ENCODE measurements at regions not wholly inside any gene's neighbourhood (a gene's known extent, or its start where the extent isn't known, plus 50 kb on each side); places are given as distances from the start of the nearest gene placed in this dataset.

- ChIA-PET POLR2A (no interaction called here), CTCF (interaction anchor here (0.6 to 0.7 kb wide), 2 partner anchors 26 to 110 kb away, joined by 3 to 5 read pairs; no protein-coding TSS in a partner anchor)
- TF ChIP-seq ZNF555 (tag by site-specific recombination; conservative IDR thresholded peaks at IDR 0.05), result no peak
- TF ChIP-seq SALL2 (tag by site-specific recombination; IDR thresholded peaks at IDR 0.05; ENCODE audit: borderline replicate concordance), result no peak
- TF ChIP-seq ZFHX2 (tag by site-specific recombination; conservative IDR thresholded peaks at IDR 0.05), result no peak
- TF ChIP-seq ZNF785 (tag by site-specific recombination; IDR thresholded peaks at IDR 0.05), result no peak
- no peak for TF ChIP-seq ZSCAN4 (tag by site-specific recombination; IDR thresholded peaks at IDR 0.05)
- no peak for TF ChIP-seq ZNF514 (tag by site-specific recombination; IDR thresholded peaks at IDR 0.05)
- no peak for TF ChIP-seq BCL11B (tag by site-specific recombination; IDR thresholded peaks at IDR 0.05; ENCODE audit: low read depth)
- TF ChIP-seq ZBTB17 (tag by site-specific recombination; IDR thresholded peaks at IDR 0.05), result no peak
- no peak for TF ChIP-seq ZNF341 (tag by site-specific recombination; IDR thresholded peaks at IDR 0.05; ENCODE audit: low read depth)
- TF ChIP-seq IKZF3 (tag by site-specific recombination; IDR thresholded peaks at IDR 0.05), result no peak
- no peak for TF ChIP-seq SP7 (tag by site-specific recombination; IDR thresholded peaks at IDR 0.05)
- no peak overlapping the region for H3K27ac ChIP-seq (ENCODE audit: extremely low read depth, low read depth, low read length)
- H3K4me3 ChIP-seq (ENCODE audit: low read depth, low read length), result no peak overlapping the region
- H3K4me1 ChIP-seq (ENCODE audit: control insufficient read depth, insufficient read depth, low read length), result no peaks in the 10 kb centered on the region
- H3K9me3 ChIP-seq (ENCODE audit: control insufficient read depth, insufficient read depth, low read depth, low read length), result no peaks in the 10 kb centered on the region
- H3K36me3 ChIP-seq (ENCODE audit: control insufficient read depth in 2 of 2, insufficient read depth in 1 of 2, low read length in 2 of 2), result no peaks in the 10 kb centered on the region
These were observed 301.7 kb upstream of the NBEA start for GRCh38 chr13:34640179-34640992.

- no peak overlapping the region for H3K4me3 ChIP-seq (ENCODE audit: low read depth, low read length)
- H3K9me3 ChIP-seq (ENCODE audit: control insufficient read depth, insufficient read depth, low read depth, low read length), result no peaks in the 10 kb centered on the region
- TF ChIP-seq ZBTB20 (tag by site-specific recombination; IDR thresholded peaks at IDR 0.05) (no peak), ZNF155 (tag by site-specific recombination; IDR thresholded peaks at IDR 0.05) (no peak), ZNF112 (tag by site-specific recombination; IDR thresholded peaks at IDR 0.05) (no peak), ZSCAN23 (tag by site-specific recombination; IDR thresholded peaks at IDR 0.05) (no peak), ZNF548 (tag by site-specific recombination; IDR thresholded peaks at IDR 0.05) (no peak), ZNF48 (tag by site-specific recombination; IDR thresholded peaks at IDR 0.05) (no peak), GLI4 (tag by site-specific recombination; IDR thresholded peaks at IDR 0.05) (no peak), REPIN1 (tag by site-specific recombination; IDR thresholded peaks at IDR 0.05; ENCODE audit: low read depth) (no peak), ZNF660 (tag by site-specific recombination; IDR thresholded peaks at IDR 0.05) (no peak), ZNF391 (tag by site-specific recombination; IDR thresholded peaks at IDR 0.05; ENCODE audit: borderline replicate concordance, low read depth) (no peak), ZNF169 (tag by site-specific recombination; IDR thresholded peaks at IDR 0.05) (no peak)
- TF ChIP-seq, protein P1, sequence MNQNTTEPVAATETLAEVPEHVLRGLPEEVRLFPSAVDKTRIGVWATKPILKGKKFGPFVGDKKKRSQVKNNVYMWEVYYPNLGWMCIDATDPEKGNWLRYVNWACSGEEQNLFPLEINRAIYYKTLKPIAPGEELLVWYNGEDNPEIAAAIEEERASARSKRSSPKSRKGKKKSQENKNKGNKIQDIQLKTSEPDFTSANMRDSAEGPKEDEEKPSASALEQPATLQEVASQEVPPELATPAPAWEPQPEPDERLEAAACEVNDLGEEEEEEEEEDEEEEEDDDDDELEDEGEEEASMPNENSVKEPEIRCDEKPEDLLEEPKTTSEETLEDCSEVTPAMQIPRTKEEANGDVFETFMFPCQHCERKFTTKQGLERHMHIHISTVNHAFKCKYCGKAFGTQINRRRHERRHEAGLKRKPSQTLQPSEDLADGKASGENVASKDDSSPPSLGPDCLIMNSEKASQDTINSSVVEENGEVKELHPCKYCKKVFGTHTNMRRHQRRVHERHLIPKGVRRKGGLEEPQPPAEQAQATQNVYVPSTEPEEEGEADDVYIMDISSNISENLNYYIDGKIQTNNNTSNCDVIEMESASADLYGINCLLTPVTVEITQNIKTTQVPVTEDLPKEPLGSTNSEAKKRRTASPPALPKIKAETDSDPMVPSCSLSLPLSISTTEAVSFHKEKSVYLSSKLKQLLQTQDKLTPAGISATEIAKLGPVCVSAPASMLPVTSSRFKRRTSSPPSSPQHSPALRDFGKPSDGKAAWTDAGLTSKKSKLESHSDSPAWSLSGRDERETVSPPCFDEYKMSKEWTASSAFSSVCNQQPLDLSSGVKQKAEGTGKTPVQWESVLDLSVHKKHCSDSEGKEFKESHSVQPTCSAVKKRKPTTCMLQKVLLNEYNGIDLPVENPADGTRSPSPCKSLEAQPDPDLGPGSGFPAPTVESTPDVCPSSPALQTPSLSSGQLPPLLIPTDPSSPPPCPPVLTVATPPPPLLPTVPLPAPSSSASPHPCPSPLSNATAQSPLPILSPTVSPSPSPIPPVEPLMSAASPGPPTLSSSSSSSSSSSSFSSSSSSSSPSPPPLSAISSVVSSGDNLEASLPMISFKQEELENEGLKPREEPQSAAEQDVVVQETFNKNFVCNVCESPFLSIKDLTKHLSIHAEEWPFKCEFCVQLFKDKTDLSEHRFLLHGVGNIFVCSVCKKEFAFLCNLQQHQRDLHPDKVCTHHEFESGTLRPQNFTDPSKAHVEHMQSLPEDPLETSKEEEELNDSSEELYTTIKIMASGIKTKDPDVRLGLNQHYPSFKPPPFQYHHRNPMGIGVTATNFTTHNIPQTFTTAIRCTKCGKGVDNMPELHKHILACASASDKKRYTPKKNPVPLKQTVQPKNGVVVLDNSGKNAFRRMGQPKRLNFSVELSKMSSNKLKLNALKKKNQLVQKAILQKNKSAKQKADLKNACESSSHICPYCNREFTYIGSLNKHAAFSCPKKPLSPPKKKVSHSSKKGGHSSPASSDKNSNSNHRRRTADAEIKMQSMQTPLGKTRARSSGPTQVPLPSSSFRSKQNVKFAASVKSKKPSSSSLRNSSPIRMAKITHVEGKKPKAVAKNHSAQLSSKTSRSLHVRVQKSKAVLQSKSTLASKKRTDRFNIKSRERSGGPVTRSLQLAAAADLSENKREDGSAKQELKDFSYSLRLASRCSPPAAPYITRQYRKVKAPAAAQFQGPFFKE (tag by site-specific recombination; IDR thresholded peaks at IDR 0.05; ENCODE audit: borderline replicate concordance), result no peak
- TF ChIP-seq, protein P2, sequence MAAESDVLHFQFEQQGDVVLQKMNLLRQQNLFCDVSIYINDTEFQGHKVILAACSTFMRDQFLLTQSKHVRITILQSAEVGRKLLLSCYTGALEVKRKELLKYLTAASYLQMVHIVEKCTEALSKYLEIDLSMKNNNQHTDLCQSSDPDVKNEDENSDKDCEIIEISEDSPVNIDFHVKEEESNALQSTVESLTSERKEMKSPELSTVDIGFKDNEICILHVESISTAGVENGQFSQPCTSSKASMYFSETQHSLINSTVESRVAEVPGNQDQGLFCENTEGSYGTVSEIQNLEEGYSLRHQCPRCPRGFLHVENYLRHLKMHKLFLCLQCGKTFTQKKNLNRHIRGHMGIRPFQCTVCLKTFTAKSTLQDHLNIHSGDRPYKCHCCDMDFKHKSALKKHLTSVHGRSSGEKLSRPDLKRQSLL (tag by site-specific recombination; IDR thresholded peaks at IDR 0.05), result no peak
- no peak overlapping the region for H3K27ac ChIP-seq (ENCODE audit: extremely low read depth, low read depth, low read length)
- no peaks in the 10 kb centered on the region for H3K4me1 ChIP-seq (ENCODE audit: control insufficient read depth, insufficient read depth, low read length)
- H3K36me3 ChIP-seq (ENCODE audit: control insufficient read depth in 2 of 2, insufficient read depth in 1 of 2, low read length in 2 of 2), result no peaks in the 10 kb centered on the region
- ChIA-PET CTCF (interaction anchor here (0.6 kb wide), 1 partner anchor 26 kb away, joined by 3 read pairs; no protein-coding TSS in a partner anchor), POLR2A (no interaction called here)
These were observed 301.1 kb upstream of the NBEA start for GRCh38 chr13:34640993-34641330.
